GM21786 (cell line): ENCODE measurements at regions not wholly inside any gene's neighbourhood (a gene's known extent, or its start where the extent isn't known, plus 50 kb on each side); places are given as distances from the start of the nearest gene placed in this dataset.
"Not testable (repeated sequence)": the region's sequence is repeated elsewhere in the genome, so short reads cannot be mapped to it uniquely, and the experiment has no call there.

ENCODE experiments used
- ATAC-seq: cut with Tn5 transposase; IDR thresholded peaks from one replicate; pipeline ENCODE4 v1.9.1; 2021; ENCODE audit not compliant: unreplicated experiment

DNA sequence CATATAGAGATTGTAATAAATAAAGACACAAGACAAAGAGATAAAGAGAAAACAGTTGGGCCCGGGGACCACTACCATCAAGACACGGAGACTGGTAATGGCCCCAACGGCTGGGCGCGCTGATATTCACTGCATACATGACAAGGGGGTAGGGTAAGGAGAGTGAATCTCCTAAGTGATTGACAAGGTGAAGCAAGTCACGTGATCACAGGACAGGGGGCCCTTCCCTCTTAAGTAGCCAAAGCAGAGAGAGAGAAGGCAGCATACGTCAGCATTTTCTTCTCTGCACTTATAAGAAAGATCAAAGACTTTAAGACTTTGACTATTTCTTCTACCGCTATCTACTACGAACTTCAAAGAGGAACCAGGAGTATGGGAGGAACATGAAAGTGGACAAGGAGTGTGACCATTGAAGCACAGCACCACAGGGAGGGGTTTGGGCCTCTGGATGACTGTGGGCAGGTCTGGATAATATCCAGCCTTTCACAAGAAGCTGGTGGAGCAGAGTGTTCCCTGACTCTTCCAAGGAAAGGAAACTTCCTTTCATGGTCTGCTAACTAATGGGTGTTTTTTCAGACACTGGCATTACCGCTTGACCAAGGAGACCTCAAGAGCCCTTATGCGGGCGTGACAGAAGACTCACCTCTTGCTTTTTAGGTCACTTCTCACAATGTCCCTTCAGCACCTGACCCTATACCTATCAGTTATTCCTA, 75.6 kb downstream of the MRPL39 start:
- not testable (repeated sequence) for ATAC-seq

DNA sequence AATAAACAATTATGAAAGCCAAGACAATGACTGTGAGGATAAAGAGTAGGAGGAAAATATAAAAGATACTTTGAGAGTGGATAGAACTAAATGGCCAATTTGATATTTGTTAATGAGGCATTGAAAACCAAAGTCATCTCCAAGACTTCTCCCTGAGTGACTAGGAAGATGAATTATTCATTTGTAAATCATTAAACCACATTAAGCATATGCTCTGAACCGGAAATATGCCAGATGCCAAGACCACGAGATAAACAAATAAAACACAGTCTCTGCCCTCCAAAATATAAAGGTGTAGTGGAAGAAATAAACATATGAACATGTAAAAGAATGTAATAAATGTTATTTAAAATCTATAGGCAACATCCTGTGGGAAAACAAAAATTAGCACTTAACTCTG, 78.8 kb downstream of the MRPL39 start:
- no peak for ATAC-seq

DNA sequence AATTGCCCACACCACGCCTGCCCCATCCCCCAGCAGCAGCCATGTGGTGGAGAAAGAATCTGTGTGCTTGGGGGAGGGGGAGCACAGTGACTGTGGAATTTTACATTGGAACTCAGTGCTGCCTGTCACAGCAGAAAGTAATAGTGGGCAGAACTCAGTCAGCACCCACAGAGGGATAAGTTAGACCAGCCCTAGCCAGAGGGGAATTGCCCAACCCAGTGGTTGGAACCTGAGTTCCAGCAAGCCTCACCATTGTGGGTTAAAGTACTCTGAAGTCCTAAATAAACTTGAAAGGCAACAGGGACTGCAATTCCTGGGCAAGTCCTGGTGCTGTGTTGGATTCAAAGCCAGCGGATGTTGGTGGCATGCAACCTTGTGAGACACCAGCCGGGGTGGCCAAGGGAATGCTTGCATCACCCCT, 88.8 kb downstream of the MRPL39 start:
- no peak for ATAC-seq

DNA sequence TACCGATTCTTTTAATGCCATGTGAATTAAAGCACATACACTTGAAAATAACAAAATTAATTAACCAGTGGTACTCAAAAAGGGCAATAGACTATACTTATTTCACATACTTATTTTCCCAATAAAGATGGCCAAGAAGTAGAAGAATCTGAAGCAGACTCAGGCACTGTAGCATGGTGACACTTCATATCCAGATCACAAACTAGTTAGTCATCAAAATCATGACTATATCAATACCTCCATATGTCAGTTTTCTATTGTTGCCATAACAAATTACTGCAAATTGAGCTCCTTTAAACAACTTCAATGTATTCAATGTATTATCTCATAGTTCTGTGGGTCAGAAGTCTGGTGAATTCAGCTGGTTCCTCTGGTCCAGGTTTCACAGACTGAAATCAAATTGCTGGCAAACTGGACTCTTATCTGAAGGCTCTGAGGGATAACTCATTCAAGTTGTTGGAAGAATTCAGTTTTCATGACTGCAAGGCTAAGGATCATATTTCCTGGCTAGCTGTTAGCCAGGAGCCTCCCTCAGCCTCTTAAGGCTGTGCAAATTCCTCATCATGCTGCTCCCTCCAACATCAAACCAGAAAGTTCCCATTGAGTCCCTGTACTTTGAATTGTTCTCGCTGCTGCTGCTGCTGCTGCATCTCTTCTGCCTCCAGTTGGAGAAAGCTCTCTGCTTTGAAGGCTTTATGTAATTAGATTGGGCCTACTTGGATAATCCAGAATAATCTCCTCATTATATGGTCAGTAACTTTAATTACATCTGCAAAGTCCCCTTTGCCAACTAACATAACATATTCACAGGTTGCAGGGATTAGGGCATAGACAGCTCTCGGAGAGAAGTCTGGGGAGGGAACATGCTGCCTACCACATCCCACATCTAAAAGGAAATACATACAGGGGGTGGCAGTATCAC, 91.5 kb downstream of the MRPL39 start:
- ATAC-seq, result no peak

DNA sequence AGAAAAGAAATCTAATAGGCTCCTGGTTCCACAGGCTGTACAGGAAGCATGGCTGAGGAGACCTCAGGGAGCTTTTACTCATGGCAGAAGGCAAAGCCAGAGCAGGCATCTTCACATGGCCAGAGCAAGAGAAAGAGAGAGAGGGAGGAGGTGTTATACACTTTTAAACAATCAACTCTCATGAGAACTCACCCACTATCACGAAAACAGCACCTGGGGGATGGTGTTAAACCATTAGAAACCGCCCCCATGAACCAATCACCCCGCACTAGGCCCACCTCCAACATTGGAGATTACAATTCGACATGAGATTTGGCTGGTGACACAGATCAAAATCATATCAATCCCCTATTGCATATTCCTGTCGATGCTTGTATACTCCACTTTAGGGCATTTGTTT, 93.5 kb downstream of the MRPL39 start:
- no peak for ATAC-seq

DNA sequence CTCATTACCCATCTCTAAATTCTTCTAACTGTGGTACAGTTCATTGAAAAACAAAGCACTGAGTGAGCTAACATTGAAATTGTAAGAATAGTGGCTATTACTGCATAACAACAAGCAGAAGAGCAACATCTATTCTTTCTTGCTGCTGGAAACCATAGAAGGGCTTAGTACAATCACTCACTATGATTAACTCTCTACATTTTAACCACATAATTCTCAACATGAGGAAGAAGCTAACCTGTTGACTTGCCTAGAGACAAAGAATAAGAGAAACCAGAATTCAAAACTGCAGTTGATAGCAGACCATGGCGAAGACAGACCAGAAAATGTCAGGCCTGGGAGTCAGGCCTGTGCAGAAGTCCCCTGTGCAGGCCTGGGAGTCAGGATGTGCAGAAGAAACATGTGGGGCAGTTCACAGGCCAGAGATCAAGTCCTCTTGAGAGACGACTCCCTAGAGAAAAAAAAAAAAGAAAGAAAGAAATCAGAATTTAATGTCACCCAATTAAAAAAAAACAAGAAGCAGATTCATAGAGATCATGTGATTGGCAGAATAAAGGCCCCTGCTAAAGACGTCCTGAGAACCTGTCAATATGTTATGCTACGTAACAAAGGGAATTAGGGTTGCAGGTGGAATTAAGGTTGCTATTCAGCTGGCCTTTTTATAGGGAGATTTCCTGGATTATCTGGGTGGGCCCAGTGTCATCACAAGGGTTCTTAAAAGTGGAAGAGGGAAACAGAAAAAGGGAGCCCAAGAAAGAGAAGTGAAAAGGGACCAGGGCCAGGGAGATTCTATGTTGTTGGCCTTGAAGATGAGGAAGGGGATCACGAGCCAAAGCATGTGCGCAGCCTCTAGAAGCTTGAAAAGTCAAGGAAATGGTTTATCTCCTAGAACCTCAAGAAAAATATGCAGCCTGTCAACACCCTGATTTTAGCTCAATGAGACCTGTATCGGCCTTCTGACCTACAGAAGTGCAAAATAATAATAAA, 94.9 kb downstream of the MRPL39 start:
- no peak for ATAC-seq

DNA sequence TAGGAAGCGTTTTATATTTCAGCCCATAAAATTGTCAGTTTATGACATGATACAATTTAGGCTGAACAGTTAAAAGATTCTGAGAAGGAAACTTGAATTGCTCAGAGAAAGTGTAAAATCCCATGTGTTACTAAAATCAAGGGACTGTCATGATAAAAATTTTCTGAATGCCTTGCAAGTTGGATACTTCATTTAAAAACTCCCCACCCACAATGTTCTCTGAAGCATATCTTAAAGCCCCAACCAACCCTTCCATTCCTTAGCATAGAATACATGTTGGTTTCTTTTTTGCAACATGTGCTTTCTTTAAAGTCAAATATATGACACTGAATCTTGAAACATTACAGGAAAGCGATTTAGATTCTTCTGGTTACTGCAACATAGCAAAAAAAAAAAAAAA, 97.4 kb downstream of the MRPL39 start:
- ATAC-seq, result no peak

DNA sequence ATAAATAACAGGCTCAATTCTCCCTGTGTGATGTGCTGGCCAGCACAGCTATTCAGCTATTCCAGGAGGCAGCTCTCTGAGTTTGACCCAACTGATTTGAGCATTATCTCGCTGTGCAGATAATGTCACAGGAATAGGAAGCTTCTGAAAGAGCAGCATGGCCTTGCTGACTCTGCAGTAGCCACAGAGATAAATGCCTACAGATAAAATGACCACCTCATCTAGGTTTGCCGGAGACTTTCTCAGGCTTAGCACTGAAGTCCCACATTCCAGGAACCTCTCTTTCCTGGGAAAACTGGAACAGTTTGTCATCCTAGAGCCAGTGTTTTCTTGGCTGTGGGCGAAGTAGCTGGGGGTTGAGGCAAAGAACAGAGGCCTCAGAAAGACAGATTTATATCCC, 98.9 kb downstream of the MRPL39 start:
- ATAC-seq, result no peak

DNA sequence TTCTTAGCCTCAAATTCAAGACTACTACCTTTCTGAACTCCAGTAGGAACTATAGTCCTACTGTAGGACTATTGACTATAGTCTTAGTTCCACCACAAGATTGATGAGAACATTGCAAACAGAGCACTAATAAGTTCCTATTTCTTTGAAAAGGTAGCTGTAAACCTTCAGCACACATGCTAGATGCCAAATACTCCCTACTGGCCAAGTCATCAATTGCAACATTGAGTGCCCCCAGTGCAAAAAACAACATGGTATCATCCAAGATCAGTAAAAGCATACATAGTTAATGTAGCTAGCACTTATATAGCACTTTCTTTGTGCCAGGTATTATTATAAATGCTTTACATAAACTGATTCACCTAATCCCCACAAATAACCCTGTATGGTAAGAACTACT, 99.8 kb downstream of the MRPL39 start:
- peak; percentile 45 for ATAC-seq

DNA sequence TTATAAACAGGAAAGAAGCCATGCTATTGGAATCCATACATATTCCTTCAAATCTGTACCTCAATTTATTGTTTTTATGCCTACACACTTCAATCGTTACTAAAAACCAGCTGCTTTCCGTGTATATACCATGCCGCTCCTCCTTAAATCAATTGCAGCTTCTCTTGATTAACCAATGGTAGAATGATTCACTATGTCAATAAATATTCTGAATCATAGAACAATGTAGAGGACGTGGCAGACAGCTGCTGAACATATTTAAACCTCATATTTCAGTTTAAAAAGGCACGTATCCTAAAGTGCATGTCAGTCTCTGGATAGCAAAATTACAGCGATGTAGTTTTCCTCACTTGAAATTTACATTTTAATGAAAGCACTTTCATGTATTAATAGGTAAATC, 100.4 kb downstream of the MRPL39 start:
- ATAC-seq, result no peak

DNA sequence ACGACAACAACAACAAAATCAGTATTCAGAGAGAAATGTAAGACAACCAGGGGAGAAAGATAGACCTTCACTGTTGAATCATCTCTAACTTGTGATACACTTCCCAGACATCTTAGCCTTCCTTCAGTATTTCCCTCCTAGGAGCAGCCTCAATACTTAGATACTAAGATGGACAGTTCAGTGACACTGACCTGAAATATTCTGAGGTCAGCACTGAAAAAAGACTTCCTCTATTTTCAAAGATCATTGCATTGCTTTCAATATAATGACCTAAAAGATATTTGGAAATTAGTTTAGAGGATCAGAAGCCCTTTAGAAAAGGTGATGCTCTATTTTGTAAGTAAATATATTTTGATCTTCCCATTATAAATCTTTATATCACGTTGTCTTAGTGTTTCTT, 101.0 kb downstream of the MRPL39 start:
- ATAC-seq, result no peak

DNA sequence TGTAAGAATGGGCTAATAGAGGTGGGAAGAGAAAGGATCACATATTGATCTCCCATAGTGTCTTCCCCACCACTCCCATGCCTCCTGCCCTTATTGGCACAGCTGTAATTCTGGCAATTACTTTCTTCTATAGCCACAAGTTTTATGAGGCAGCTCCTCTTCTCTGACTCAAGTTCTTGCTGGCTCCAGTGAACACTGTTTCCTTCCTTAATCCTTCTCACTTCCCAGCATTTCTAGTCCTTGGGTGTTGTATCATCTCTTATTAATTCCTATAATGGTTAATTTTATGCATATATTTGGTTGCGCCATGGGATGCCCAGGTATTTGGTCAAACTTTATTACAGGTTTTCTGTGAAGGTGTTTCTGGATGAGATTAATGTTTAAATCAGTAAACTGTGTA, 103.3 kb downstream of the MRPL39 start:
- ATAC-seq, result no peak

DNA sequence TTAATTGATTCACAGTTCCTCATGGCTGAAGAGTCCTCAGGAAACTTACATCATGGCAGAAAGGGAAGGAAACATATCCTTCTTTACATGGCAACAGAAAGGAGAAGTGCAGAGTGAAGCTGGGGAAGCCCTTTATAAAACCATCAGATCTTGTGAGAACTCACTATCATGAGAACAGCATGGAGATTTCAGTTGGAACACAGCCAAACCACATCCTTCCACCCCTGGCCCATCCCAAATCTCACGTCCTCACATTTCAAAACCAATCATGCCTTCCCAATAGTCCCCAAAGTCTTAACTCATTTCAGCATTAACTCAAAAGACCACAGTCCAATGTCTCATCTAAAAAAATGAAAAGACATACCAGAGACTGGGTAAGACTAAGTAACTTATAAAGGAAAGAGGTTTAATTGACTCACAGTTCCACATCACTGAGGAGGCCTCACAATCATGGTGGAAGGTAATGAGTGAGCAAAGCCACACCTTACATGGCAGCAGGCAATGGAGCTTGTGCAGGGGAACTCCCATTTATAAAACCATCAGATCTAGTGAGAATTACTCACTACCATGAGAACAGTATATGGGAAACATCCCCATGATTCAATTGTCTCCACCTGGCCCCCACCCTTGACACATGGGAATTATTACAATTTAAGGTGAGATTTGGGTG, 105.2 kb downstream of the MRPL39 start:
- ATAC-seq, result peak; percentile 67

DNA sequence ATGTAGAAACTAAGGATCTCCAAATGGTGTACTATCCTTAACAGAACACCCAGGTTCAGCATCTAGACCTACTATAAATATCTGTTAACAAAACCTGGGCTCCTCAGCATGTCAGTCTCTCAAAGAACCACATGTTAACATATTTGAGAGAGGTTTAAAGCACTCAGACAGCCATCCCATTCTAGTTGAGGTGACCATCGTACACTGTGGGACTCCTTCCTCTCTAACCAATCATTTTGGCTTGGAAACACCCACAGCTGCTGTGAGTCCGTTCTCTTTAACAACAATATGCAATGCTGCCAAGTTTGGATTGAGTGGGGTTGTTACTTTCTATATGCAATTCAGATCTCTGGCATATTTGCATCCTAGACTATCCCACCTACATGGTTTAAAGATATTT, 105.8 kb downstream of the MRPL39 start:
- peak; percentile 4 for ATAC-seq

DNA sequence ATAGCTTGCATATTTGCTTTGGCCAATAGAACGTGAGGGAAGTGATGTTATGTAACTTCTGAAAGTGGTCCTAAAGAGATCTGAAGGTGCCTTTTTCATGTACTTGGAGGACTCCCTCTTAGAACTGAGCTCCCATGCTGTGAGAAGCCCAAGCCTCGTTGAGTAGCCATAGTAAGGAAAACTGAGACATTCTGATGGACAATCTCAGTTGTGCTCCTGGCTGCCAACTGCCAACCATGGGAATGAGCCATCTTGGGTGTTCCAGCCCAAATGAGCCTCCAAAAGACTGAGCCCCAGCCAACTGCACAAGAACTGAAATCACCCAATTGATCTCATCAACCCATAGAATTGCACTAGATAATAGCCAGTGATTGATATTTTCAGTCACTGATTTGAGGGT, 106.7 kb downstream of the MRPL39 start:
- no peak for ATAC-seq

DNA sequence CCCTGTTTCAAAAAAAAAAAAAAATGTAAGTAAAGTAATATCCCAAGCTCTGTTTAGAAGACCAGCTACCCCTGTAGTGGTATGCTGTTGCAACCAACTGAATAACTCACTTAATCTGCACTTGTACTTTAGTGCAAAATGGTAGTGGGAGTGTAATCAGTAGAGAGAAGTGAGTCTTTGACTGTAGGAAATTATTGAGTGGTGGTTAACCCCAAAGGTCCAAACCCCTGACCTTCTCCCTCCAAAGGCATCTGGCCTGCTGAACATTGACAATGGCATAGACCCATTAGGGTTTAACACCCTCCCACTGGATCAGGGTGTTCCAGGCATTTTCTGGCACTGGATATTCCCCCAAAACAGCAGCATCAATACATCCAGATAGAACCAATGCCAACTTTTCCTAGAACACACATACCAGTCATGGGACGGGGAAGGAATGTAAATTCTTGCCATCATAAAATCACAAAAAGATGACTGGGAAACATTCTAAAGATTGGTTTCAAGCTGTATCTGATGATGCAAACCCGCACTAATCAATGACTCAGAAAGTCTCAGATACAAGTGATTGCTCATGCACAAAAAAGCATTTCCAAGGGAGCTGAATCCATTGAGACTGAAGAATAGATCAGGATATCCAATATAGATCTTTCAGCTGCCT, 110.3 kb downstream of the MRPL39 start:
- ATAC-seq, result no peak

DNA sequence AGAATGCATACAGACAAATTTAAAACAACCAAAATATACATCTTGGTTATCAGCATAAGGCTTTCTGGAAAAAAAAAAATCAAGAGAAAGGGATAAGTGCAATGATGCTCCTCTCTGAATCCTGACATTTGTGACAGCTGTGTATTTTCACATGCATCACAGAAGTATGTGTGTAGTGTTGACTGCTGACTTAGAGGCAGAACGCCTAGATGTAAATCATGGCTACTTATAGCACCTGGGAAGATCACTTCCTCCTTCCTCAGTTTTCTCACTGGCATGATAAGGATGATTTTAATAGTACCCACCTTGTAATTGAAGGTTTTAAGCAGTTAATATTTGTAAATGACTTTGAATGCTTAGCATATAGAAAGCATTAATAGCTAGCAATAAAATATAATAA, 112.5 kb downstream of the MRPL39 start:
- ATAC-seq, result peak; percentile 38

DNA sequence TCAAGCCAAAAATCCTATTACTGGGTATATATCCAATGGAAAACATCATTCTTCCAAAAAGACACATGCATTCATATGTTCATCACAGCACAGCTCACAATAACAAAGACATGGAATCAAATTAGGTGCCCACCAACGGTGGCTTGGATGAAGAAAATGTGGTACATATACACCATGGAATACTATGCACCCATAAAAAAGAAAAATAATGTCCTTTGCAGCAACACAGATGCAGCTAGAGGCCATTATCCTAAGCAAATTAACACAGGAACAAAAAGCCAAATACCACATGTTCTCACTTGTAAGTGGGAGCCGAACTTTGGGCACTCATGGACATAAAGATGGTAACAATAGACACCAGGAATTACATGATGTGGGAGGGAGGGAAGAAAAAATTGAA, 113.6 kb downstream of the MRPL39 start:
- no peak for ATAC-seq

DNA sequence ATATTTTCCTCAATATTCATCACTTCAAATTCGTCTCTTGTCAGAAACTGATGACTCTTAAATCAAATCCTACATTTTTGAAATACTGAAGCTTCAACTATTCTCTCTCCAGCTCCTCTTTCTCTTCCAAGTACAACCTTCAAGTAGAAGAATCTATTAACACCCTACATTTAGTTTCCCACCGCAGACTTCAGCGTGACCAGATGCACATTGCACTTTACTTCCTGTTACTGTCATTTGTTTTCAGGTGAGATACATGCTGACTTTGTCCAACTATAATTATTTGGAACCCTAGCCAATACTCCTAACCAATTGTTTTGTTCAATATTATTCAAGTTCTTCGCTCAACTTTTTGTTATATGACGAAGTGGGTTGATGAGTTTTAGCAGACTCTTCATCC, 116.0 kb downstream of the MRPL39 start:
- ATAC-seq, result no peak

DNA sequence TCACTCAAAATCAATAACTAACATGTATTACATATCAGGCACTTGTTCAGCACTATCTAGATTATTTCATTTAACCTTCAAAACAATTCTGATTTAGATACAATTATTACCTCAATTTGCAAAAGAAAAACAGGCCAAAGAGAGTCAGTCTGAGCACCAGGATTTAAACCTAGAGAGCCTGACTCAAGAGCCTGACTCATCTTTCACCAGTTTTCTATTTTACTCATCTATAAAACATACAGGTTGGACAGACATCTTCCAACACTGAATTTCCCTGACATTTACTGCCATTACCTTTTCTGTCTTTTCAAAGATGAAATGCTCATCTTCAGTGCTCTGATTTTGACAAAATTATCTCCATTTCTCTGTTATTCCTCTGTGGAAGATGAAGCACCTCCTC, 116.5 kb downstream of the MRPL39 start:
- no peak for ATAC-seq
